PC-9 (cell line): ENCODE measurements at regions not wholly inside any gene's neighbourhood (a gene's known extent, or its start where the extent isn't known, plus 50 kb on each side); places are given as distances from the start of the nearest gene placed in this dataset.

ENCODE experiments used
- EZH2 ChIP-seq: fragments of 200-600 bp; sonication (generic); IDR thresholded peaks from 2 replicates; pipeline ENCODE4 v1.8.0; 2017; ENCODE audit warnings: antibody characterized with exemption, low read depth
- TF ChIP-seq, protein P1 (sequence below): fragments of 200-600 bp; sonication (generic); conservative IDR thresholded peaks from 2 replicates; pipeline ENCODE4 v1.6.1; 2017; ENCODE audit warnings: mixed run types, antibody characterized with exemption, mild to moderate bottlenecking, moderate library complexity

DNA sequence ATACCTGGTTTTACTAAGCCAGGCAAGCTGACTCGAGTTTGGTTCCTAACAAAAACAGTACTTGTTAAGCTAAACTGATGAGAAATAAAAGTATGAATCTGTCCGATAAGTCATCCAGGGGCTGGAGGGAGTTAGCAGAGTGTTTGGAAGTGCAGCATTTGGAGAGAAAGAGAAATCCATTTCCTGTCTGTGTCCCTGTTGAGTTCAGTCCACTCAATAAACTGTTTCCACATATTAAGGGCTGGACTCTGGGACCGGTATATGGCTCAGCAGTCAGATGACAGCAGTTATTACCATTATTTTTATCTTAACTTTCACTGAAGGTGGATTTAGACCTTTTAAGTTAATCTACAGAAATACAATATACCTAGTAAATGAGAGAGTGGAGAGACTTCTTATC lies 130.6 kb upstream of the ADRA1B start:
- TF ChIP-seq, protein P1, sequence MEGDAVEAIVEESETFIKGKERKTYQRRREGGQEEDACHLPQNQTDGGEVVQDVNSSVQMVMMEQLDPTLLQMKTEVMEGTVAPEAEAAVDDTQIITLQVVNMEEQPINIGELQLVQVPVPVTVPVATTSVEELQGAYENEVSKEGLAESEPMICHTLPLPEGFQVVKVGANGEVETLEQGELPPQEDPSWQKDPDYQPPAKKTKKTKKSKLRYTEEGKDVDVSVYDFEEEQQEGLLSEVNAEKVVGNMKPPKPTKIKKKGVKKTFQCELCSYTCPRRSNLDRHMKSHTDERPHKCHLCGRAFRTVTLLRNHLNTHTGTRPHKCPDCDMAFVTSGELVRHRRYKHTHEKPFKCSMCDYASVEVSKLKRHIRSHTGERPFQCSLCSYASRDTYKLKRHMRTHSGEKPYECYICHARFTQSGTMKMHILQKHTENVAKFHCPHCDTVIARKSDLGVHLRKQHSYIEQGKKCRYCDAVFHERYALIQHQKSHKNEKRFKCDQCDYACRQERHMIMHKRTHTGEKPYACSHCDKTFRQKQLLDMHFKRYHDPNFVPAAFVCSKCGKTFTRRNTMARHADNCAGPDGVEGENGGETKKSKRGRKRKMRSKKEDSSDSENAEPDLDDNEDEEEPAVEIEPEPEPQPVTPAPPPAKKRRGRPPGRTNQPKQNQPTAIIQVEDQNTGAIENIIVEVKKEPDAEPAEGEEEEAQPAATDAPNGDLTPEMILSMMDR: no peak
- TF ChIP-seq EZH2: no peak
